Upper lobe of right lung (tissue), 1 donor: ENCODE measurements at regions not wholly inside any gene's neighbourhood (a gene's known extent, or its start where the extent isn't known, plus 50 kb on each side); places are given as distances from the start of the nearest gene placed in this dataset.

ENCODE experiments used
- ATAC-seq: fragments of 200-7000 bp; cut with Tn5 transposase; one replicate; pipeline ENCODE4 v1.9.1; 2020; ENCODE audit warnings: mild to moderate bottlenecking, moderate library complexity
- DNase-seq: peaks from one replicate; pipeline ENCODE4 v3.0.0-alpha.2; 2020
- H3K27ac ChIP-seq: fragments of 200-600 bp; one replicate; pipeline ENCODE4 v1.8.0; 2022
- H3K27me3 ChIP-seq: fragments of 200-600 bp; one replicate; pipeline ENCODE4 v1.8.0; 2022; ENCODE audit warnings: mild to moderate bottlenecking
- H3K36me3 ChIP-seq: fragments of 200-600 bp; one replicate; pipeline ENCODE4 v1.8.0; 2022
- H3K4me1 ChIP-seq: fragments of 200-600 bp; one replicate; pipeline ENCODE4 v1.8.0; 2022
- H3K4me3 ChIP-seq: fragments of 200-600 bp; one replicate; pipeline ENCODE4 v1.8.0; 2022; ENCODE audit warnings: mild to moderate bottlenecking
- H3K9me3 ChIP-seq: fragments of 200-600 bp; one replicate; pipeline ENCODE4 v1.8.0; 2022
- CTCF ChIP-seq: fragments of 200-600 bp; IDR thresholded peaks from one replicate; pipeline ENCODE4 v1.8.0; 2022; ENCODE audit warnings: antibody characterized with exemption
- intact Hi-C: fragments of 100-400 bp; cut with DNase I; formaldehyde crosslinking; loops from one replicate; pipeline ENCODE4 v1.11.0; 2022
- donor health status: DM: no; HTN: yes; CAD: no; lungs with severe emphysema.

- DNase-seq (no peak), ATAC-seq (peak; percentile 37)
- no peak overlapping the region for H3K27ac ChIP-seq
- H3K4me3 ChIP-seq = no peak overlapping the region
- TF ChIP-seq CTCF = no peak
- intact Hi-C loops = no loop called here
- no peaks in the 10 kb centered on the region for H3K36me3 ChIP-seq
- no peaks in the 10 kb centered on the region for H3K27me3 ChIP-seq
- no peaks in the 10 kb centered on the region for H3K4me1 ChIP-seq
- H3K9me3 ChIP-seq = no peaks in the 10 kb centered on the region
Observed at GRCh38 chr17:54029986-54030385, 207.3 kb downstream of the KIF2B start.

- intact Hi-C loops = no loop called here
- ATAC-seq = no peak
- H3K9me3 ChIP-seq = no peaks in the 10 kb centered on the region
- no peak for TF ChIP-seq CTCF
- no peaks in the 10 kb centered on the region for H3K36me3 ChIP-seq
- no peaks in the 10 kb centered on the region for H3K27me3 ChIP-seq
- DNase-seq = no peak
- no peaks in the 10 kb centered on the region for H3K4me1 ChIP-seq
- H3K4me3 ChIP-seq = no peak overlapping the region
- no peak overlapping the region for H3K27ac ChIP-seq
Observed at GRCh38 chr17:54046570-54046969, 223.8 kb downstream of the KIF2B start.

GRCh38 chr17:54063639-54064038 is 240.9 kb downstream of the KIF2B start:
- H3K27me3 ChIP-seq = no peaks in the 10 kb centered on the region
- intact Hi-C loops = no loop called here

GRCh38 chr17:54085020-54085419 is 262.3 kb downstream of the KIF2B start:
- intact Hi-C loops = no loop called here
- TF ChIP-seq CTCF = no peak
- Histone ChIP-seq H3K27me3 (no peaks in the 10 kb centered on the region), H3K4me3 (no peak overlapping the region), H3K9me3 (no peaks in the 10 kb centered on the region), H3K27ac (peak overlapping the region; percentile 11), H3K36me3 (no peaks in the 10 kb centered on the region), H3K4me1 (peaks cover 5% of the 10 kb centered on the region)
- DNase-seq = no peak
- ATAC-seq = no peak

More at GRCh38 chr17:54063639-54064038, 240.9 kb downstream of the KIF2B start:
- no peaks in the 10 kb centered on the region for H3K4me1 ChIP-seq
- no peaks in the 10 kb centered on the region for H3K9me3 ChIP-seq
- no peak for ATAC-seq
- DNase-seq = no peak
- no peak overlapping the region for H3K4me3 ChIP-seq
- no peak for TF ChIP-seq CTCF
- no peak overlapping the region for H3K27ac ChIP-seq
- H3K36me3 ChIP-seq = no peaks in the 10 kb centered on the region

GRCh38 chr17:54085934-54086333 is 263.2 kb downstream of the KIF2B start:
- no peaks in the 10 kb centered on the region for H3K36me3 ChIP-seq
- H3K9me3 ChIP-seq = no peaks in the 10 kb centered on the region
- H3K27ac ChIP-seq = peak overlapping the region; percentile 11
- TF ChIP-seq CTCF = no peak
- intact Hi-C loops = no loop called here
- no peak overlapping the region for H3K4me3 ChIP-seq
- peaks cover 5% of the 10 kb centered on the region for H3K4me1 ChIP-seq
- DNase-seq (peak; percentile 54), ATAC-seq (no peak)
- no peaks in the 10 kb centered on the region for H3K27me3 ChIP-seq

GRCh38 chr17:54096216-54096615 is 273.5 kb downstream of the KIF2B start:
- no peak for ATAC-seq
- TF ChIP-seq CTCF = no peak
- Histone ChIP-seq H3K36me3 (no peaks in the 10 kb centered on the region), H3K27ac (no peak overlapping the region), H3K4me1 (no peaks in the 10 kb centered on the region), H3K4me3 (no peak overlapping the region), H3K27me3 (no peaks in the 10 kb centered on the region), H3K9me3 (no peaks in the 10 kb centered on the region)
- intact Hi-C loops = no loop called here
- DNase-seq = no peak
